Uterus (tissue), 3 donors: ENCODE measurements at regions not wholly inside any gene's neighbourhood (a gene's known extent, or its start where the extent isn't known, plus 50 kb on each side); places are given as distances from the start of the nearest gene placed in this dataset.
"Not testable (repeated sequence)": the region's sequence is repeated elsewhere in the genome, so short reads cannot be mapped to it uniquely, and the experiment has no call there.

ENCODE experiments used
- DNase-seq, 2 donors: peaks; one replicate each; pipeline ENCODE4 v3.0.0-alpha.2; 2019 to 2020
- H3K27ac ChIP-seq, 2 donors: fragments of 200-600 bp; sonication (generic); 1 replicate in 1 of 2; 2 replicates in 1 of 2; pipeline ENCODE4 v1.5.1; 2016 to 2018
- H3K27me3 ChIP-seq, 2 donors: fragments of 200-600 bp; sonication (generic); one replicate each; pipeline ENCODE4 v1.5.1; 2018 to 2019; ENCODE audit warnings: control low read depth in 1 of 2
- H3K36me3 ChIP-seq, 2 donors: fragments of 200-600 bp; sonication (generic); one replicate each; pipeline ENCODE4 v1.5.1; 2019; ENCODE audit warnings: control low read depth in 1 of 2
- H3K4me1 ChIP-seq, 2 donors: fragments of 200-600 bp; sonication (generic); one replicate each; pipeline ENCODE4 v1.5.1; 2018 to 2019; ENCODE audit warnings: control low read depth in 1 of 2
- H3K4me3 ChIP-seq, 2 donors: fragments of 200-600 bp; sonication (generic); 1 replicate in 1 of 2; 2 replicates in 1 of 2; pipeline ENCODE4 v1.5.1; 2018 to 2019; ENCODE audit warnings: mild to moderate bottlenecking in 1 of 2
- H3K9me3 ChIP-seq, 2 donors: fragments of 200-600 bp; sonication (generic); one replicate each; pipeline ENCODE4 v1.5.1; 2019; ENCODE audit warnings: control low read depth in 1 of 2
- CTCF ChIP-seq, 4 experiments: fragments of 200-600 bp in 2 of 4; fragments of 450-650 bp in 2 of 4; sonication (generic) in 2 of 4; IDR thresholded peaks; one replicate each; pipeline ENCODE4 v1.5.1; 2016 to 2019; ENCODE audit warnings: antibody characterized with exemption in 4 of 4, mild to moderate bottlenecking in 2 of 4, moderate library complexity in 1 of 4
- POLR2A ChIP-seq, 2 donors: fragments of 450-650 bp; IDR thresholded peaks; one replicate each; pipeline ENCODE4 v1.6.1; 2016; ENCODE audit warnings: antibody characterized with exemption in 2 of 2, mild to moderate bottlenecking in 1 of 2, moderate library complexity in 1 of 2
- intact Hi-C: fragments of 100-400 bp; cut with DNase I; formaldehyde crosslinking; loops from one replicate; pipeline ENCODE4 v1.15.1; 2023; ENCODE audit warnings: low total_unique reads
- donor health status: DM: yes; HTN: yes; CAD: no.

DNA sequence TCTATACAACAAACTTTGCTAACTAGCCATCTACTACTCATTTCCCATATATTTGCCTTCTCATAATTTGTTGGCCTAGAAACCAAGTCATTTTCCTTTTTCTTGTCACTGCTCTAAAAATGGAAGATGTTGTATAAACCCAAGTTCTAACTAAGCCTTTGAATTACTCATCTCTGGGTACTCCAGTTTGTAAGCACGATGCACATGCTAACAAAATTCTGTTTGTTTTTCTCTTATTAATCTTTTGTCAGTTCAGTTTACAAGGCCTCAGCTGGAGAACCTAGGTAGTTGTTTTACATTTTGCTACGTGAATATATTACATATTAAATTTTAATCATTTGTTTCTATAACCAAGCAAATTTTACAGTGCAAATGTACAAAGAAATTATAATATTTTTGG is 663.2 kb upstream of the RGS18 start:
- H3K27ac ChIP-seq, result no peak overlapping the region
- intact Hi-C loops, result no loop called here
- no peaks in the 10 kb centered on the region for H3K9me3 ChIP-seq
- no peaks in the 10 kb centered on the region for H3K36me3 ChIP-seq
- DNase-seq, result no peak
- H3K4me1 ChIP-seq, result no peaks in the 10 kb centered on the region
- TF ChIP-seq POLR2A (IDR thresholded peaks at IDR 0.05) (no peak), CTCF (IDR thresholded peaks at IDR 0.05) (no peak)
- H3K4me3 ChIP-seq, result no peak overlapping the region
- H3K27me3 ChIP-seq, result no peaks in the 10 kb centered on the region

DNA sequence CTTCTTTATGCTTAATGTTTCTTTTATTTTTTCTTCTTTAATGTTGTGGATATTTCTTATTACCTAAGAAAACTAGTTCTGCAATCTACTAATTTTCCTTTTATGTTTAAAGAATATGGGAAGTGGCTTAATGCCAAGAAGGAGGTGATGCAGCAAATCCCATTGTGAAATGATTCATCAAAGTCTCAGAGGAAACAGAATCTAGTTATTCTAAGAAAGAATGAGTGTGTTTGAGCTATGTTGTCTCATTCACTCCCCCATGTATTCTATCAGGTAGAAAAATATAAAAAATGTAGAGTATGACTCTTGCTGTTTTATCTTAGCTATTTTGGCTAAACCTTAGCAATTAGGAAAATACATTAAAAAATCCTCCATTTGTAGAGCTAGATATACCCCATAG is 659.9 kb upstream of the RGS18 start:
- no peak overlapping the region for H3K4me3 ChIP-seq
- no peaks in the 10 kb centered on the region for H3K27me3 ChIP-seq
- TF ChIP-seq POLR2A (IDR thresholded peaks at IDR 0.05) (no peak), CTCF (IDR thresholded peaks at IDR 0.05) (no peak)
- H3K27ac ChIP-seq, result no peak overlapping the region
- no peaks in the 10 kb centered on the region for H3K4me1 ChIP-seq
- intact Hi-C loops, result no loop called here
- H3K36me3 ChIP-seq, result no peaks in the 10 kb centered on the region
- no peak for DNase-seq
- no peaks in the 10 kb centered on the region for H3K9me3 ChIP-seq

GRCh38 chr1:191498825-191499224 is 659.4 kb upstream of the RGS18 start:
- Histone ChIP-seq H3K36me3 (no peaks in the 10 kb centered on the region), H3K27me3 (no peaks in the 10 kb centered on the region), H3K4me3 (no peak overlapping the region), H3K4me1 (no peaks in the 10 kb centered on the region), H3K27ac (no peak overlapping the region), H3K9me3 (no peaks in the 10 kb centered on the region)
- TF ChIP-seq CTCF (IDR thresholded peaks at IDR 0.05) (no peak), POLR2A (IDR thresholded peaks at IDR 0.05) (no peak)
- DNase-seq, result no peak
- intact Hi-C loops, result no loop called here

DNA sequence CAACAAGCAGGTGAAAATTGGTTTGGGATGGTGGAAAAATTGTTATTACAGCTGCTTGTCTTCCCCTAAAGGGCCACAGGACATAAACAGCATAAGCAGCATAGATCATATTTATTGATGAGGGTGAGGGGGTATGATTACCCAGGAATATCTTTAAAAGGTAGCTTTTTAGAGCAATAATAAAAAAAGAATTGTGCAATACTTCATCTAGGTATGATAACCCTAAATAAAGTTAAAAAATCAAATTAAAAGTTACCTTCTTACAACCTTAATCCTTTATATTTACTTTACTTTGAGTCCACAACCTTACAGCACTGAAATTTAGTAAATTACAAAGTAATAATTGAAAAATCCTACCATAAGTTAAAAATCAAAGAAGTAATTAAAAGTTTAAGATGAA is 653.3 kb upstream of the RGS18 start:
- DNase-seq, result no peak
- intact Hi-C loops, result no loop called here
- Histone ChIP-seq H3K27me3 (no peaks in the 10 kb centered on the region), H3K27ac (no peak overlapping the region), H3K36me3 (no peaks in the 10 kb centered on the region), H3K9me3 (no peaks in the 10 kb centered on the region), H3K4me3 (no peak overlapping the region), H3K4me1 (no peaks in the 10 kb centered on the region)
- TF ChIP-seq POLR2A (IDR thresholded peaks at IDR 0.05), result no peak

DNA sequence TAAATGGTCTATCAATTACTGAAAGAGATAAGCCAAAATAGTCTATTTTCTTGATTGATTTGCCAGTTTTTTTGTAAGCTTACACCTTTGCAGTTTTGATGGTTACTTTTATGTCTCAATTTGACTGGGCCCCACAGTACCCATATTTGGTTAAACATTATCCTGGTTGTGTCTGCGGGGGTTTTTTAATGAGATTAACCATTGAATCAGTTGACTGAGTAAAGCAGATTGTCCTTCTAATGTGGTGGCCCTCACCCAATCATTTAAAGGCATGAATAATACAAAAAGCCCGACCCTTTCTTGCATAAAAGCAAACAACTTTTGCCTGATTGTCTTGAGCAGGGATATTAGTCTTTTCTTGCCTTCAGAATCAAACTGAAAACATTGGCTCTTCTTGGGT is 650.0 kb upstream of the RGS18 start:
- TF ChIP-seq POLR2A (IDR thresholded peaks at IDR 0.05) (no peak), CTCF (IDR thresholded peaks at IDR 0.05) (no peak)

DNA sequence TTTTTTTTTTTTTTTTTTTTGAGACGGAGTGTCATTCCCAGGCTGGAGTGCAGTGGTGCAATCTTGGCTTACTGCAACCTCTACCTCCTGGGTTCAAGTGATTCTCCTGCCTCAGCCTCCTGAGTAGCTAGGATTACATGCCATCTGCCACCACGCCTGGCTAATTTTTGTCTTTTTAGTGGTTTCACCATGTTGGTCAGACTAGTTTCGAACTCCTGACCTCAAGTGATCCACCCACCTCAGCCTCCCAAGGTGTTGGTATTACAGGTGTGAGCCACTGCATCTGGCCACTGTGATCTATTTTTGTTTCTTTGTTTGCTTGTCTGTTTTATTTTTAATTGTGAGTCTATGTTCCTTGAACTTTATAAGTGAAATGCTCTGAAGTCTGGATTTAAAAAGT is 646.8 kb upstream of the RGS18 start:
- H3K27me3 ChIP-seq, DNase-seq, H3K36me3 ChIP-seq, H3K4me1 ChIP-seq, H3K9me3 ChIP-seq, H3K27ac ChIP-seq, intact Hi-C loops, H3K4me3 ChIP-seq: not testable (repeated sequence)

More for the DNA sequence above, 650.0 kb upstream of the RGS18 start:
- Histone ChIP-seq H3K27ac (no peak overlapping the region), H3K9me3 (no peaks in the 10 kb centered on the region), H3K36me3 (no peaks in the 10 kb centered on the region), H3K4me3 (no peak overlapping the region), H3K27me3 (no peaks in the 10 kb centered on the region), H3K4me1 (no peaks in the 10 kb centered on the region)
- DNase-seq, result no peak
- intact Hi-C loops, result no loop called here
